HCT116 (cell line): ENCODE measurements at regions not wholly inside any gene's neighbourhood (a gene's known extent, or its start where the extent isn't known, plus 50 kb on each side); places are given as distances from the start of the nearest gene placed in this dataset.

ENCODE experiments used
- CEBPB ChIP-seq: IDR thresholded peaks from 2 replicates; pipeline ENCODE4 v1.6.1; 2012; ENCODE audit warnings: low read depth
- JUND ChIP-seq: IDR thresholded peaks from 2 replicates; pipeline ENCODE4 v1.6.1; 2012
- POLR2A ChIP-seq: IDR thresholded peaks from 2 replicates; pipeline ENCODE4 v1.7.0; 2011; ENCODE audit warnings: borderline replicate concordance; ENCODE audit not compliant: insufficient read depth, insufficient read length; ENCODE audit errors: extremely low read depth
- POLR2AphosphoS5 ChIP-seq: IDR thresholded peaks from 2 replicates; pipeline ENCODE4 v1.6.1; 2011; ENCODE audit warnings: mild to moderate bottlenecking, low read depth, low read length, moderate library complexity
- RAD21 ChIP-seq: IDR thresholded peaks from 2 replicates; pipeline ENCODE4 v1.6.1; 2012; ENCODE audit warnings: low read depth, mild to moderate bottlenecking
- SIN3A ChIP-seq: IDR thresholded peaks from 2 replicates; pipeline ENCODE4 v1.6.1; 2012; ENCODE audit warnings: low read depth
- SP1 ChIP-seq: IDR thresholded peaks from 2 replicates; pipeline ENCODE4 v1.6.1; 2012; ENCODE audit warnings: low read depth
- YY1 ChIP-seq: IDR thresholded peaks from 2 replicates; pipeline ENCODE4 v1.6.1; 2011; ENCODE audit warnings: low read length, low read depth, moderate library complexity, mild to moderate bottlenecking; ENCODE audit not compliant: insufficient replicate concordance; ENCODE audit errors: extremely low read depth
- ZNF274 ChIP-seq: fragments of 200-500 bp; sonication (Bioruptor generic); IDR thresholded peaks from 2 replicates; pipeline ENCODE4 v1.6.1; 2014; ENCODE audit warnings: mild to moderate bottlenecking, low read depth, low read length, inconsistent platforms
- TF ChIP-seq, protein P1 (sequence below), 3 experiments: fragments of 200-600 bp in 1 of 3; sonication (generic) in 1 of 3; IDR thresholded peaks in 2 of 3; conservative IDR thresholded peaks in 1 of 3; 2 replicates each; pipeline ENCODE4 v1.5.1; 2012 to 2017; ENCODE audit warnings: low read depth in 2 of 3, low read length in 2 of 3, antibody characterized with exemption in 1 of 3, borderline replicate concordance in 1 of 3, control low read depth in 1 of 3, mild to moderate bottlenecking in 1 of 3, mixed read lengths in 1 of 3, mixed run types in 1 of 3, moderate library complexity in 1 of 3; ENCODE audit not compliant: insufficient read depth in 1 of 3

DNA sequence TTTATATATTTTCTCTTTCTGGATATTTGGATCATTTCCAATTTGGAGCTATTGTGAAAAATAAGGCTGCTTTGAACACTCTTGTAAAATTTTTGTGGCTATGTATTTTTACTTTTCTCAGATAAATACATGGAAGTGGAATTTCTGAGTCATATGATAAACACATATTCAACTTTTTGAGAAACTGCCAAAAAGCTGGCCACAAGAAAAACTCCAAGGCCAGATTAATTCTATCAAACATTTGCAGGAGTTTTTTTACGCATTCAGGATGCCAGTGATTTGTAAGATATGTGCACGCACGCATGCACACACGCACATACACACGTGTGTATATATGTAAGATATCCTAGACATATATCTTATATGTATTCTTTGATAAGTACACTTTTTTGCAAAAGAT is 477.5 kb upstream of the SPHKAP start:
- TF ChIP-seq RAD21: no peak
- no peak for TF ChIP-seq SP1
- TF ChIP-seq, protein P1, sequence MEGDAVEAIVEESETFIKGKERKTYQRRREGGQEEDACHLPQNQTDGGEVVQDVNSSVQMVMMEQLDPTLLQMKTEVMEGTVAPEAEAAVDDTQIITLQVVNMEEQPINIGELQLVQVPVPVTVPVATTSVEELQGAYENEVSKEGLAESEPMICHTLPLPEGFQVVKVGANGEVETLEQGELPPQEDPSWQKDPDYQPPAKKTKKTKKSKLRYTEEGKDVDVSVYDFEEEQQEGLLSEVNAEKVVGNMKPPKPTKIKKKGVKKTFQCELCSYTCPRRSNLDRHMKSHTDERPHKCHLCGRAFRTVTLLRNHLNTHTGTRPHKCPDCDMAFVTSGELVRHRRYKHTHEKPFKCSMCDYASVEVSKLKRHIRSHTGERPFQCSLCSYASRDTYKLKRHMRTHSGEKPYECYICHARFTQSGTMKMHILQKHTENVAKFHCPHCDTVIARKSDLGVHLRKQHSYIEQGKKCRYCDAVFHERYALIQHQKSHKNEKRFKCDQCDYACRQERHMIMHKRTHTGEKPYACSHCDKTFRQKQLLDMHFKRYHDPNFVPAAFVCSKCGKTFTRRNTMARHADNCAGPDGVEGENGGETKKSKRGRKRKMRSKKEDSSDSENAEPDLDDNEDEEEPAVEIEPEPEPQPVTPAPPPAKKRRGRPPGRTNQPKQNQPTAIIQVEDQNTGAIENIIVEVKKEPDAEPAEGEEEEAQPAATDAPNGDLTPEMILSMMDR (IDR thresholded peaks at IDR 0.05 in 2 of 3, conservative IDR thresholded peaks at IDR 0.05 in 1 of 3; ENCODE audit: borderline replicate concordance in 1 of 3, insufficient read depth in 1 of 3, low read depth in 2 of 3, low read length in 2 of 3): no peak
- TF ChIP-seq POLR2AphosphoS5: no peak
- no peak for TF ChIP-seq CEBPB
- no peak for TF ChIP-seq YY1
- no peak for TF ChIP-seq JUND
- TF ChIP-seq POLR2A: no peak
- TF ChIP-seq ZNF274: no peak
- TF ChIP-seq SIN3A: no peak
